OCI-LY7 (cell line): ENCODE measurements at regions not wholly inside any gene's neighbourhood (a gene's known extent, or its start where the extent isn't known, plus 50 kb on each side); places are given as distances from the start of the nearest gene placed in this dataset.

Experiments
- EZH2phosphoT487 ChIP-seq: fragments of 200-600 bp; sonication (generic); IDR thresholded peaks from 2 replicates; pipeline ENCODE4 v1.6.1; 2018; ENCODE audit warnings: low read depth, borderline replicate concordance, mild to moderate bottlenecking, mixed run types, antibody characterized with exemption, low read length, moderate library complexity, mixed read lengths
- TF ChIP-seq, protein P1 (sequence below): fragments of 200-600 bp; sonication (generic); conservative IDR thresholded peaks from 2 replicates; pipeline ENCODE4 v1.5.1; 2014; ENCODE audit warnings: mild to moderate bottlenecking, antibody characterized with exemption, low read length, moderate library complexity, mixed read lengths

GRCh38 chr6:19463925-19464324, 373.2 kb upstream of the ID4 start:
- TF ChIP-seq EZH2phosphoT487 = no peak
- TF ChIP-seq, protein P1, sequence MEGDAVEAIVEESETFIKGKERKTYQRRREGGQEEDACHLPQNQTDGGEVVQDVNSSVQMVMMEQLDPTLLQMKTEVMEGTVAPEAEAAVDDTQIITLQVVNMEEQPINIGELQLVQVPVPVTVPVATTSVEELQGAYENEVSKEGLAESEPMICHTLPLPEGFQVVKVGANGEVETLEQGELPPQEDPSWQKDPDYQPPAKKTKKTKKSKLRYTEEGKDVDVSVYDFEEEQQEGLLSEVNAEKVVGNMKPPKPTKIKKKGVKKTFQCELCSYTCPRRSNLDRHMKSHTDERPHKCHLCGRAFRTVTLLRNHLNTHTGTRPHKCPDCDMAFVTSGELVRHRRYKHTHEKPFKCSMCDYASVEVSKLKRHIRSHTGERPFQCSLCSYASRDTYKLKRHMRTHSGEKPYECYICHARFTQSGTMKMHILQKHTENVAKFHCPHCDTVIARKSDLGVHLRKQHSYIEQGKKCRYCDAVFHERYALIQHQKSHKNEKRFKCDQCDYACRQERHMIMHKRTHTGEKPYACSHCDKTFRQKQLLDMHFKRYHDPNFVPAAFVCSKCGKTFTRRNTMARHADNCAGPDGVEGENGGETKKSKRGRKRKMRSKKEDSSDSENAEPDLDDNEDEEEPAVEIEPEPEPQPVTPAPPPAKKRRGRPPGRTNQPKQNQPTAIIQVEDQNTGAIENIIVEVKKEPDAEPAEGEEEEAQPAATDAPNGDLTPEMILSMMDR = no peak
